ENCODE measurements at regions not wholly inside any gene's neighbourhood (a gene's known extent, or its start where the extent isn't known, plus 50 kb on each side); places are given as distances from the start of the nearest gene placed in this dataset.

DNA sequence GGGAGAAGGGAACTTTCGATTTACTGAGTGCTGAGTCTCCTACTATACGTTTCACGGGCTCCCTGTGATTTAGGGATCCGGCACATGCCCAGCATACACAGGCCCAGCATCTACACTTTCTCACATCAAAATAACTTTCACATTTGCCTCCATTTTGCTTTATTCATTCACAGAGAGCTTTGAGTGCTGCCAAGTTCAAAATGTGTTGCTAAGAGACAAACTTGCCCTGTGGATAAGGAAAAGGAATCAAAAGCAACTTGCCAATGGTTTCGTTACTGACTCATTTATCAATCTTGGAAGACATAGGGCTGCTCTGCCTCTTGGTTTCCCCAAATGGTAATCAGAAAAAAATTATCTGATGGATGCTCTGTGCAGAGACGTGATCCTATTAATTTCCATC is 86.3 kb upstream of the LRRN1 start:
- H3K9me3 ChIP-seq (ENCODE audit: insufficient read depth in 2 of 2, low read depth in 1 of 2, low read length in 1 of 2): peaks cover 0 to 2% of the 10 kb centered on the region in 2 experiments; a peak in 1 of 4 replicates
- ChIA-PET CTCF (ENCODE audit: partially characterized antibody) (no interaction called here), POLR2A (ENCODE audit: partially characterized antibody) (no interaction called here)
- H3K27me3 ChIP-seq (replicated peaks in 1 of 4; ENCODE audit: control insufficient read depth in 3 of 4, extremely low read depth in 1 of 4, insufficient read depth in 3 of 4, low read length in 3 of 4): no peaks in the 10 kb centered on the region
- TF ChIP-seq PHF8 (conservative IDR thresholded peaks at IDR 0.05; ENCODE audit: low read depth, low read length) (no peak), SRF (IDR thresholded peaks at IDR 0.05; ENCODE audit: low read depth, low read length) (no peak), CTBP2 (IDR thresholded peaks at IDR 0.05; ENCODE audit: borderline replicate concordance, insufficient read depth, insufficient read length, low read length) (no peak), GTF2F1 (IDR thresholded peaks at IDR 0.05; ENCODE audit: borderline replicate concordance, low read depth, low read length) (no peak), FOSL1 (IDR thresholded peaks at IDR 0.05; ENCODE audit: insufficient read depth, low read depth, low read length) (no peak)
- H3K23me2 ChIP-seq (ENCODE audit: low read depth, low read length): no peaks in the 10 kb centered on the region
- no peak overlapping the region for H3K4me3 ChIP-seq (ENCODE audit: extremely low read depth in 1 of 4, insufficient read depth in 2 of 4, low read depth in 3 of 4, low read length in 4 of 4)
- no peak overlapping the region for H2BK5ac ChIP-seq (ENCODE audit: low read depth, low read length)
- H3K36me3 ChIP-seq (ENCODE audit: control insufficient read depth in 2 of 4, insufficient read depth in 4 of 4, low read length in 3 of 4): no peaks in the 10 kb centered on the region
- H3K4me2 ChIP-seq (ENCODE audit: insufficient read depth in 1 of 2, low read depth in 2 of 2, low read length in 2 of 2): no peak overlapping the region
- no peak overlapping the region for H3K18ac ChIP-seq (ENCODE audit: extremely low read depth, low read length)
- peaks cover 3 to 7% (median 5%) of the 10 kb centered on the region in 4 experiments; a peak in 4 of 7 replicates for H3K4me1 ChIP-seq (replicated peaks in 1 of 4; ENCODE audit: control insufficient read depth in 3 of 4, insufficient read depth in 4 of 4, low read length in 3 of 4)
- FAIRE-seq: no peak
- no peak overlapping the region for H3K56ac ChIP-seq (replicated peaks; ENCODE audit: insufficient read length, low read depth, low read length)
- 83% methylated on average over 6 of the region's 6 CpGs; no CpG with 5 or more reads in 1 of the 2 experiments for WGBS, 2 experiments (ENCODE audit: extremely low coverage in 1 of 2, insufficient coverage in 1 of 2, insufficient read length in 1 of 2, insufficient replicate concordance in 2 of 2, low coverage in 1 of 2, low lambda C conversion rate in 2 of 2, missing lambda C conversion rate in 1 of 2)
- H4K8ac ChIP-seq (ENCODE audit: extremely low read depth, insufficient read depth, low read length): no peak overlapping the region
- H2AK5ac ChIP-seq (ENCODE audit: low read depth, low read length): no peak overlapping the region
- no peak overlapping the region for H4K91ac ChIP-seq (replicated peaks; ENCODE audit: insufficient read length, low read length)
- no peaks in the 10 kb centered on the region for H3K79me2 ChIP-seq (ENCODE audit: control insufficient read depth in 1 of 2, insufficient read depth in 2 of 2, low read length in 2 of 2)
- H3K27ac ChIP-seq (ENCODE audit: low read depth, low read length): no peak overlapping the region
- H3K14ac ChIP-seq (ENCODE audit: insufficient read length): no peak overlapping the region
- no peak overlapping the region for H2BK20ac ChIP-seq (ENCODE audit: low read length)
- no peak overlapping the region for H2AFZ ChIP-seq (ENCODE audit: low read length)
- H2BK12ac ChIP-seq (ENCODE audit: low read depth, low read length): no peak overlapping the region
- H2BK120ac ChIP-seq (replicated peaks; ENCODE audit: low read depth, low read length): no peak overlapping the region
- H3K79me1 ChIP-seq (ENCODE audit: low read depth, low read length): no peaks in the 10 kb centered on the region
- no peak overlapping the region for H4K5ac ChIP-seq (ENCODE audit: insufficient read length, low read depth, low read length)
- H2BK15ac ChIP-seq (ENCODE audit: low read length): no peak overlapping the region
- no peak for DNase-seq (ENCODE audit: low read depth in 1 of 2, low spot score in 2 of 2)
- H3K9ac ChIP-seq (replicated peaks in 1 of 4; ENCODE audit: extremely low read depth in 1 of 4, low read depth in 3 of 4, low read length in 3 of 4): no peak overlapping the region
- no peak overlapping the region for H3K23ac ChIP-seq (ENCODE audit: insufficient read length)
- no peaks in the 10 kb centered on the region for H4K20me1 ChIP-seq (replicated peaks in 1 of 2; ENCODE audit: control insufficient read depth in 1 of 2, insufficient read depth in 2 of 2, low read length in 2 of 2)
- no peak overlapping the region for H3K4ac ChIP-seq (replicated peaks; ENCODE audit: insufficient read length, low read depth, low read length)

All from H1 (cell line).